C4-2B (cell line): ENCODE measurements at regions not wholly inside any gene's neighbourhood (a gene's known extent, or its start where the extent isn't known, plus 50 kb on each side); places are given as distances from the start of the nearest gene placed in this dataset.

ENCODE experiments used
- H3K27ac ChIP-seq: fragments of 450-650 bp; 2 replicates; pipeline ENCODE4 v1.5.1; 2017
- CTCF ChIP-seq: fragments of 450-650 bp; conservative IDR thresholded peaks from 2 replicates; pipeline ENCODE4 v1.5.1; 2017; ENCODE audit warnings: mild to moderate bottlenecking
- ZFX ChIP-seq: fragments of 450-650 bp; IDR thresholded peaks from 2 replicates; pipeline ENCODE4 v1.6.1; 2017

- no peak overlapping the region for H3K27ac ChIP-seq
- TF ChIP-seq CTCF (no peak), ZFX (no peak)
Observed at GRCh38 chr20:39946053-39946810, 742.8 kb downstream of the MAFB start.

GRCh38 chr20:39944861-39945260 is 744.2 kb downstream of the MAFB start:
- TF ChIP-seq CTCF, result no peak
- H3K27ac ChIP-seq, result no peak overlapping the region

- no peak overlapping the region for H3K27ac ChIP-seq
- no peak for TF ChIP-seq CTCF
- no peak for TF ChIP-seq ZFX
Observed at GRCh38 chr20:39943336-39943735, 745.7 kb downstream of the MAFB start.

GRCh38 chr20:39941245-39941644 is 747.8 kb downstream of the MAFB start:
- TF ChIP-seq CTCF (no peak), ZFX (no peak)
- no peak overlapping the region for H3K27ac ChIP-seq

GRCh38 chr20:39939241-39939865 is 749.7 kb downstream of the MAFB start:
- no peak overlapping the region for H3K27ac ChIP-seq
- TF ChIP-seq ZFX (no peak), CTCF (no peak)

- no peak overlapping the region for H3K27ac ChIP-seq
- TF ChIP-seq CTCF (no peak), ZFX (no peak)
Observed at GRCh38 chr20:39936401-39936800, 752.6 kb downstream of the MAFB start.

GRCh38 chr20:39935901-39936300 is 753.1 kb downstream of the MAFB start:
- no peak overlapping the region for H3K27ac ChIP-seq
- TF ChIP-seq ZFX, result no peak
- no peak for TF ChIP-seq CTCF
